H1 (cell line): ENCODE measurements at regions not wholly inside any gene's neighbourhood (a gene's known extent, or its start where the extent isn't known, plus 50 kb on each side); places are given as distances from the start of the nearest gene placed in this dataset.

ENCODE experiments used
- CTCF ChIA-PET: fragments of 300-600 bp; sonication (Branson Sonifier 250); formaldehyde crosslinking; loops from one replicate; lab custom pipeline; 2021; ENCODE audit not compliant: partially characterized antibody; lab: Charles Lee
- POLR2A ChIA-PET: fragments of 300-600 bp; sonication (Branson Sonifier 250); formaldehyde crosslinking; loops from one replicate; lab custom pipeline; 2021; ENCODE audit warnings: inconsistent platforms; ENCODE audit not compliant: partially characterized antibody; lab: Charles Lee
- DNase-seq, 2 experiments: peaks; one replicate each; pipeline versions ENCODE4 v3.0.0 to v3.0.0-alpha.2; 2010 to 2022; ENCODE audit warnings: low spot score in 2 of 2, low read depth in 1 of 2, mixed read lengths in 1 of 2
- FAIRE-seq: peaks from 2 replicates; lab custom pipeline; 2011; peaks lifted over from hg19 to GRCh38; lab: Jason Lieb, UNC
- H2AFZ ChIP-seq: 2 replicates; pipeline ENCODE4 v1.8.1; 2012; ENCODE audit warnings: low read length, inconsistent platforms
- H2AK5ac ChIP-seq: 2 replicates; pipeline ENCODE4 v1.6.1; 2013; ENCODE audit warnings: low read depth, low read length
- H2BK120ac ChIP-seq: replicated peaks from 2 replicates; pipeline ENCODE3; 2013; ENCODE audit warnings: low read depth, low read length, inconsistent platforms
- H2BK12ac ChIP-seq: 2 replicates; pipeline ENCODE4 v1.6.1; 2013; ENCODE audit warnings: low read depth, low read length
- H2BK15ac ChIP-seq: 2 replicates; pipeline ENCODE4 v1.6.1; 2013; ENCODE audit warnings: low read length
- H2BK20ac ChIP-seq: 2 replicates; pipeline ENCODE4 v1.6.1; 2013; ENCODE audit warnings: low read length
- H2BK5ac ChIP-seq: 2 replicates; pipeline ENCODE4 v1.6.1; 2013; ENCODE audit warnings: low read depth, low read length
- H3K14ac ChIP-seq: 2 replicates; pipeline ENCODE4 v1.6.1; 2013; ENCODE audit warnings: inconsistent platforms; ENCODE audit not compliant: insufficient read length
- H3K18ac ChIP-seq: 2 replicates; pipeline ENCODE4 v1.6.1; 2013; ENCODE audit warnings: low read length; ENCODE audit errors: extremely low read depth
- H3K23ac ChIP-seq: 2 replicates; pipeline ENCODE4 v1.6.1; 2013; ENCODE audit warnings: inconsistent platforms; ENCODE audit not compliant: insufficient read length
- H3K23me2 ChIP-seq: 2 replicates; pipeline ENCODE4 v1.6.1; 2013; ENCODE audit warnings: low read depth, low read length
- H3K27ac ChIP-seq: 2 replicates; pipeline ENCODE4 v1.6.1; 2011; ENCODE audit warnings: low read depth, low read length, inconsistent platforms
- H3K27me3 ChIP-seq, 4 experiments: replicated peaks in 1 of 4; 1 replicate in 1 of 4; 2 replicates in 3 of 4; pipeline versions ENCODE4 v1.6.1 to v1.8.1; 2011 to 2013; ENCODE audit warnings: low read length in 3 of 4, mild to moderate bottlenecking in 3 of 4, inconsistent platforms in 2 of 4, mixed read lengths in 2 of 4, moderate library complexity in 1 of 4; ENCODE audit not compliant: control insufficient read depth in 3 of 4, insufficient read depth in 3 of 4; ENCODE audit errors: extremely low read depth in 1 of 4
- H3K36me3 ChIP-seq, 4 experiments: 2 replicates each; pipeline versions ENCODE4 v1.6.1 to v1.8.1; 2011 to 2013; ENCODE audit warnings: mild to moderate bottlenecking in 4 of 4, low read length in 3 of 4, moderate library complexity in 2 of 4, control low read depth in 1 of 4, inconsistent platforms in 1 of 4; ENCODE audit not compliant: insufficient read depth in 4 of 4, control insufficient read depth in 2 of 4
- H3K4ac ChIP-seq: replicated peaks from 2 replicates; pipeline ENCODE3; 2013; ENCODE audit warnings: low read length, low read depth, mixed read lengths, inconsistent platforms; ENCODE audit not compliant: insufficient read length
- H3K4me1 ChIP-seq, 4 experiments: replicated peaks in 1 of 4; 1 replicate in 1 of 4; 2 replicates in 3 of 4; pipeline versions ENCODE4 v1.6.1 to v1.8.1; 2011 to 2013; ENCODE audit warnings: low read length in 3 of 4, inconsistent platforms in 2 of 4, mixed read lengths in 1 of 4; ENCODE audit not compliant: insufficient read depth in 4 of 4, control insufficient read depth in 3 of 4
- H3K4me2 ChIP-seq, 2 experiments: 2 replicates each; pipeline versions ENCODE4 v1.6.1 to v1.8.1; 2011 to 2013; ENCODE audit warnings: low read depth in 2 of 2, low read length in 2 of 2, control low read depth in 1 of 2, inconsistent platforms in 1 of 2, mild to moderate bottlenecking in 1 of 2; ENCODE audit not compliant: insufficient read depth in 1 of 2
- H3K4me3 ChIP-seq, 4 experiments: fragments of 200-600, 300-600 bp in 1 of 4; sonication (generic), shearing (Covaris generic), sonication (Bioruptor Twin) in 1 of 4; 2 replicates each; pipeline versions ENCODE4 v1.5.1 to v1.8.1; 2011 to 2016; ENCODE audit warnings: low read length in 4 of 4, low read depth in 3 of 4, control low read depth in 2 of 4, inconsistent platforms in 2 of 4, mild to moderate bottlenecking in 2 of 4, mixed read lengths in 1 of 4, moderate library complexity in 1 of 4; ENCODE audit not compliant: insufficient read depth in 2 of 4; ENCODE audit errors: extremely low read depth in 1 of 4
- H3K56ac ChIP-seq: replicated peaks from 2 replicates; pipeline ENCODE3; 2013; ENCODE audit warnings: low read depth, mild to moderate bottlenecking, mixed read lengths, low read length, inconsistent platforms; ENCODE audit not compliant: insufficient read length
- H3K79me1 ChIP-seq: 2 replicates; pipeline ENCODE4 v1.6.1; 2013; ENCODE audit warnings: low read depth, low read length, control low read depth
- H3K79me2 ChIP-seq, 2 experiments: 2 replicates each; pipeline versions ENCODE4 v1.6.1 to v1.8.1; 2012 to 2013; ENCODE audit warnings: low read length in 2 of 2, mild to moderate bottlenecking in 2 of 2, inconsistent platforms in 1 of 2; ENCODE audit not compliant: insufficient read depth in 2 of 2, control insufficient read depth in 1 of 2
- H3K9ac ChIP-seq, 4 experiments: replicated peaks in 1 of 4; 1 replicate in 1 of 4; 2 replicates in 3 of 4; pipeline versions ENCODE4 v1.6.1 to v1.8.1; 2011 to 2013; ENCODE audit warnings: low read depth in 3 of 4, low read length in 3 of 4, control low read depth in 2 of 4, mild to moderate bottlenecking in 2 of 4, moderate library complexity in 2 of 4, inconsistent platforms in 1 of 4; ENCODE audit errors: extremely low read depth in 1 of 4
- H3K9me3 ChIP-seq, 2 experiments: 2 replicates each; pipeline versions ENCODE4 v1.6.1 to v1.8.1; 2012 to 2013; ENCODE audit warnings: mild to moderate bottlenecking in 2 of 2, moderate library complexity in 2 of 2, control low read depth in 1 of 2, inconsistent platforms in 1 of 2, low read depth in 1 of 2, low read length in 1 of 2, mixed read lengths in 1 of 2; ENCODE audit not compliant: insufficient read depth in 2 of 2
- H4K20me1 ChIP-seq, 2 experiments: replicated peaks in 1 of 2; 2 replicates each; pipeline versions ENCODE3 to v1.8.1; 2011 to 2013; ENCODE audit warnings: inconsistent platforms in 2 of 2, low read length in 2 of 2, mild to moderate bottlenecking in 1 of 2; ENCODE audit not compliant: insufficient read depth in 2 of 2, control insufficient read depth in 1 of 2
- H4K5ac ChIP-seq: 2 replicates; pipeline ENCODE4 v1.6.1; 2013; ENCODE audit warnings: low read length, low read depth, mixed read lengths, inconsistent platforms; ENCODE audit not compliant: insufficient read length
- H4K8ac ChIP-seq: 2 replicates; pipeline ENCODE4 v1.8.0; 2013; ENCODE audit warnings: mild to moderate bottlenecking, moderate library complexity, low read length, inconsistent platforms; ENCODE audit not compliant: insufficient read depth; ENCODE audit errors: extremely low read depth
- H4K91ac ChIP-seq: replicated peaks from 2 replicates; pipeline ENCODE3; 2013; ENCODE audit warnings: low read length, mixed read lengths, inconsistent platforms; ENCODE audit not compliant: insufficient read length
- BCL11A ChIP-seq, 2 experiments: IDR thresholded peaks; one replicate each; pipeline ENCODE4 v1.6.1; 2011; ENCODE audit warnings: low read depth in 2 of 2, low read length in 2 of 2, mild to moderate bottlenecking in 2 of 2
- CBX5 ChIP-seq: fragments of 300-800, 300-1000 bp; sonication (generic); IDR thresholded peaks from 2 replicates; pipeline ENCODE4 v1.7.1; 2016; ENCODE audit warnings: antibody characterized with exemption, low read length, low read depth
- CEBPB ChIP-seq: IDR thresholded peaks from 2 replicates; pipeline ENCODE4 v1.6.1; 2012; ENCODE audit warnings: low read depth, low read length
- FOSL1 ChIP-seq: IDR thresholded peaks from 2 replicates; pipeline ENCODE4 v1.6.1; 2011; ENCODE audit warnings: mild to moderate bottlenecking, low read depth, low read length, moderate library complexity; ENCODE audit not compliant: insufficient read depth
- GABPA ChIP-seq: IDR thresholded peaks from 2 replicates; pipeline ENCODE4 v1.6.1; 2011; ENCODE audit warnings: mild to moderate bottlenecking, low read length, moderate library complexity, borderline replicate concordance; ENCODE audit not compliant: insufficient read depth
- HDAC6 ChIP-seq: IDR thresholded peaks from one replicate; pipeline ENCODE4 v1.7.1; 2012; ENCODE audit warnings: low read depth, mild to moderate bottlenecking, inconsistent platforms, low read length, moderate library complexity
- PHF8 ChIP-seq: fragments of 200-600 bp; sonication (generic); conservative IDR thresholded peaks from 2 replicates; pipeline ENCODE4 v1.7.1; 2012; ENCODE audit warnings: low read depth, mild to moderate bottlenecking, inconsistent platforms, low read length, moderate library complexity
- SIX5 ChIP-seq: IDR thresholded peaks from 2 replicates; pipeline ENCODE4 v1.6.1; 2011; ENCODE audit warnings: mild to moderate bottlenecking, low read depth, low read length
- SP2 ChIP-seq: IDR thresholded peaks from 2 replicates; pipeline ENCODE4 v1.6.1; 2012; ENCODE audit warnings: mild to moderate bottlenecking, low read length, inconsistent platforms
- SUZ12 ChIP-seq: fragments of 200-600 bp; sonication (generic); IDR thresholded peaks from 2 replicates; pipeline ENCODE4 v1.6.1; 2012; ENCODE audit warnings: mild to moderate bottlenecking, inconsistent platforms, low read length, moderate library complexity, mixed read lengths
- TAF1 ChIP-seq: IDR thresholded peaks from 2 replicates; pipeline ENCODE4 v1.6.1; 2011; ENCODE audit warnings: mild to moderate bottlenecking, low read depth, low read length
- TBP ChIP-seq: IDR thresholded peaks from 2 replicates; pipeline ENCODE4 v1.6.1; 2011; ENCODE audit warnings: low read depth, low read length, improper control_type of control experiment
- TEAD4 ChIP-seq: IDR thresholded peaks from 2 replicates; pipeline ENCODE4 v1.6.1; 2012; ENCODE audit warnings: low read depth, low read length, inconsistent platforms, mixed read lengths
- WGBS, 2 experiments: shearing (Covaris generic) in 1 of 2; methylation state at CpG; one replicate each; pipeline versions ENCODE4 v1.1.6 to v1.1.7; 2013 to 2015; ENCODE audit warnings: low lambda C conversion rate in 2 of 2, mixed read lengths in 2 of 2, inconsistent platforms in 1 of 2, low coverage in 1 of 2, missing lambda C conversion rate in 1 of 2; ENCODE audit not compliant: insufficient replicate concordance in 2 of 2, insufficient coverage in 1 of 2, insufficient read length in 1 of 2; ENCODE audit errors: extremely low coverage in 1 of 2, missing lambda C conversion rate in 1 of 2; 5-methylcytosine and 5-hydroxymethylcytosine counted together

DNA sequence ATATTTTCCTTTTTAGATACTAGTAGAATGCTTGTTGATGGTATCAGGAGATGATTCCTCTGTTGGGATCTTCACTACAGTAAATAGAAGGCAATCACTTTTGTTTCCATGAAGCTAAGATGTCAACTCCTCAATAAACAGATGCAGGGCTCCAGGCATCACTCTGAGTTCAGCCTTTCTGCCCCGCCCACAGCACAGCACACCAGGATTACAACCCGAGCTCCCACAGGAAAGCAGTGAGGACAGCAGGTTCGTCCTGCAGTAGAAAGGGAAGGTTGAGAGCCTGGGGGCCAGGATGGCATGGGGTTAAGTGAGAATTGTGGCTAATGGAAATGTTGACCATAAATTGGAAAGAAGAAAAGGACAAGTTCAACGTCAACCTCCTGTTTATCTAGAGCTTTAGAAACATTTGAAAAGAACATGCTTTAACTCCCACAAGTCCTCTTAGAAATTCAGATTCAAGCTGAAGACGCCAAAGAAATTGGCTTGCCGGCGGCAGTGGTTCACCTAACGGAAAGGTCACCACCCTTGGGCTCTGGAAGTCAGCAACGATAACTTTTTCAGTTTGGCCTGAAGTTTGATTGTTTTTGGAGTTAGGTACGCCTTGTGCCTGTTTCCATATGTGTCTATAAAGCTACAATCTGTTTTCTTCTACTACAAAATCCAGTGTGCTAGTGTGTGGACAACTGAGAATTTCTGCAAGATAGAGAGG lies 144.4 kb upstream of the PDE10A start:
- H4K20me1 ChIP-seq = no peaks in the 10 kb centered on the region
- H2BK15ac ChIP-seq = no peak overlapping the region
- no peak overlapping the region for H2BK12ac ChIP-seq
- H3K9ac ChIP-seq = no peak overlapping the region
- FAIRE-seq (no peak), DNase-seq (no peak)
- POLR2A ChIA-PET = no interaction called here
- no peak overlapping the region for H3K27ac ChIP-seq
- H2BK120ac ChIP-seq = no peak overlapping the region
- no peak overlapping the region for H3K4me3 ChIP-seq
- no peak overlapping the region for H3K14ac ChIP-seq
- WGBS, 2 experiments = 84% methylated on average over 10 of the region's 10 CpGs; no CpG with 5 or more reads in 1 of the 2 experiments
- peaks cover 0 to 2% (median 0%) of the 10 kb centered on the region in 4 experiments; a peak in 1 of 7 replicates for H3K4me1 ChIP-seq
- H3K36me3 ChIP-seq = no peaks in the 10 kb centered on the region
- no peak overlapping the region for H2AFZ ChIP-seq
- no peak overlapping the region for H2AK5ac ChIP-seq
- TF ChIP-seq GABPA (no peak), CEBPB (no peak), SUZ12 (no peak), SIX5 (no peak), FOSL1 (no peak), CBX5 (no peak), TBP (no peak), PHF8 (no peak), HDAC6 (no peak), BCL11A (IDR thresholded peaks at IDR 0.05; ENCODE audit: low read depth in 2 of 2, low read length in 2 of 2) (no peak), TEAD4 (no peak), TAF1 (no peak), SP2 (no peak)
- H3K23me2 ChIP-seq = peaks cover 8% of the 10 kb centered on the region; the same call in 1 of the 2 replicates
- no peak overlapping the region for H3K4me2 ChIP-seq
- H3K27me3 ChIP-seq = peaks cover 4 to 37% (median 26%) of the 10 kb centered on the region in 4 experiments
- H4K5ac ChIP-seq = no peak overlapping the region
- H3K23ac ChIP-seq = no peak overlapping the region
- H3K4ac ChIP-seq = no peak overlapping the region
- no peak overlapping the region for H3K18ac ChIP-seq
- no peaks in the 10 kb centered on the region for H3K79me2 ChIP-seq
- 0 out of 4 replicates have a peak, but pooled peaks cover 0 to 4% of the 10 kb centered on the region in 2 experiments for H3K9me3 ChIP-seq
- H4K91ac ChIP-seq = no peak overlapping the region
- no peak overlapping the region for H4K8ac ChIP-seq
- CTCF ChIA-PET = interaction anchor here (0.6 kb wide), 1 partner anchor 347 kb away, joined by 3 read pairs; no protein-coding TSS in a partner anchor
- H2BK5ac ChIP-seq = no peak overlapping the region
- H2BK20ac ChIP-seq = no peak overlapping the region
- H3K56ac ChIP-seq = no peak overlapping the region
- no peaks in the 10 kb centered on the region for H3K79me1 ChIP-seq
